Fibroblast of skin of scalp (primary cell): ENCODE measurements at regions not wholly inside any gene's neighbourhood (a gene's known extent, or its start where the extent isn't known, plus 50 kb on each side); places are given as distances from the start of the nearest gene placed in this dataset.

ENCODE experiments used
- DNase-seq: peaks from one replicate; pipeline ENCODE4 v3.0.0-alpha.2; 2013

DNA sequence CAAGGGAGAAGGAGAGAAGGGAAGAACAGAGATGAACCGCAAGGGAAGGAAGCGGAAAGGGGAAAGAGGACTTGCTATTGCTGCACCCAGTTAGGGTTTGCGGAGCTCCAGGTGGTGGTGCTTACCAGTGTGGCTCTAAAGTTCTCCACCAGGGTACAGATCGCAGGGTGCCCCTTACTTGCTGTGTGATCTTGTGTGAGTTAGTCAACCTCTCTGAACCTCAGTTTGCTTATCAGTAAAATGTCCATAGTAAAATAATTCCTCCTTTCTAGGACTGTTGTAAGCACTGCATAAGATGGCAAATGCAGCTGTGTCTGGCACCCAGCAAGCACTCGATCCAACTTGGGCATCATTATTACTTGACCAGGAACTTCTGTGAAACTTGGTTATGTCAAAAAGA, 230.7 kb upstream of the CDH5 start:
- no peak for DNase-seq

DNA sequence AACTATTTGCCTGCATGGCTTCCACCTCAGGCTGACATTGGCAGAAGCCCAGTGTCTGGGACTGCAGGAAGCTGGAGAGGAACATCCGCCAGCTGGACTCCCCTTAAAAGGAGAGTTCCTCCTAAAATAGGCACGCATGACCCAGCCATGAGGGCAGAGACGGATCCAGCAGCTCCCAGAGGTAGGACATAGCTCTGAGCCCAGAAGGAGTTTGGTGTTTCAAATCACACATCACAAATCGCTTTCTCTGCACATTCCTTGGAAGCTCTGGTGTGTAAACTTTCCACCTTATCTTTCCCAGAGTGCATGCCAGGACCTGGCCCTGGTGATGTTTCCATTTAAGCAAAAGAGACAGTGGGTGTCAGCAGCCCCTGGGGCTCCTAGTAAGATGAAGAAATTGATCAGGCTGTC, 231.1 kb upstream of the CDH5 start:
- peak; percentile 40 for DNase-seq

DNA sequence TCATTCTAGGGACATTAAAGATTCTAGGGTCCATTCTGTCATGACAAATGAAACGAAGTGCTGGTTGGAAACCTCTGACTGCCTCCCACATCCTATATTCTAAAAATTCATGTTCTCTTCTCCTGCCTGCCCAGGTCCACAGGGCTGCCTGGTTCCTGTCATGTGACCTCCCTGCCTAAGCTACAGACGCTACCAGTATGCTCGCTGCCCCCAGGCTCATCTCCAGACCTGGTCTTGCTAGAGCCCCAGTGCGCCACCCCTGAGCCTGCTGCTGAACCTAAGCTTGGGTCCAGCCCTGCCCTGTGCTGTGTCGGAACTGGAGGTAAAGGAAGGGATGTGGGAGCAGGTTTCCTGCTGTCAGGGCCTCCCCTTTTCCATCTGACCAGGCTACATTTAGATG, 231.6 kb upstream of the CDH5 start:
- no peak for DNase-seq

DNA sequence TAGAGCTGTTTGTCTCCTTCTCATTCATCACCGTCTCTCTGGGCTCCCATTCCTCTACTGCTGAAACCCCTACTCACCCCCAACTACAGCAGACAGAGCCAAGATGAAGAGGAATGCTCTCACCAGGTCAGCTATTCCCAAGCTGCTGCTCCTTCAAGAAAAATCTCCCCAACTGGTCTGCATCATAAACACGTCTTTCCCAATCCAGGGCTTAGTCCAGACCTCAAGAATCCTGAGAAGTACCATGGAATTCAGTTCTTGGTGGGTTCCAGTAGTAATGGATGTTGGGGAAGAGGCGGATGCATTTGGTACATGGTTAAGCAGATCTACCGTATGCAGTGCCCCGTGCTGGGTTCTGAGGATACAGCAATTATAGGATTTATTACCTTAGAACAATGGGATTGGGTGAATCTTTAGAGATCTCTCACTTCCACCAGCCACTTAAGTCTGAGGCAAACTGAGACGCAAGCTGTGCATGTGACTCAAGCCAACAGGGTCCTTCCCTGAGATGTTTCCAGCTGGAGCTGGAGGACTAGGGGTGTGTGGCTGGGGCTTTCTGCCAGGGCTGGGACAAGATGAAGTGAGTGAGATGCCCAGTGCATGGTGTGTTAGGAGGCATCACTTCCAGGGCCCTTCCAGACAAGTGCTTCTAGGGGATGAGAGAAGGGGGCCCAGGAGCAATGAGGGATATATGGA, 232.7 kb upstream of the CDH5 start:
- DNase-seq = peak; percentile 66

DNA sequence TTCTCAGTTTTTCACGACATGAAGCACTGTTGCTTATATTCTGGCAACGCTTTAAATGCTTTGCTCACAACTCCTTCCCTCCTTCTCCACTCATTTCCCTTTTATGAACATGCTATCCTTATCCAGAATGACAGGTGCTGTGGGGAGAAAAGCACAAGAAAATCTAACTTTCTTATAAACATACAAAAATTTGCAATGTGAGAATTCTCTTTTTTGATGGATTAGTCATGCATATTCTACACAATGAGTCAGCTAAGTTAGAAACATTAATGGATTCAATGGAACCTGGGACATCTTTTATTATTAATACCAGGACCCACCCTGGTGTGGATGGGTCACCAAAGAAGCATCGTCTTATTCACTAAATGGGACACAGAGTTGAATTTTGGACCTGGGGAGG, 234.6 kb upstream of the CDH5 start:
- peak; percentile 70 for DNase-seq

DNA sequence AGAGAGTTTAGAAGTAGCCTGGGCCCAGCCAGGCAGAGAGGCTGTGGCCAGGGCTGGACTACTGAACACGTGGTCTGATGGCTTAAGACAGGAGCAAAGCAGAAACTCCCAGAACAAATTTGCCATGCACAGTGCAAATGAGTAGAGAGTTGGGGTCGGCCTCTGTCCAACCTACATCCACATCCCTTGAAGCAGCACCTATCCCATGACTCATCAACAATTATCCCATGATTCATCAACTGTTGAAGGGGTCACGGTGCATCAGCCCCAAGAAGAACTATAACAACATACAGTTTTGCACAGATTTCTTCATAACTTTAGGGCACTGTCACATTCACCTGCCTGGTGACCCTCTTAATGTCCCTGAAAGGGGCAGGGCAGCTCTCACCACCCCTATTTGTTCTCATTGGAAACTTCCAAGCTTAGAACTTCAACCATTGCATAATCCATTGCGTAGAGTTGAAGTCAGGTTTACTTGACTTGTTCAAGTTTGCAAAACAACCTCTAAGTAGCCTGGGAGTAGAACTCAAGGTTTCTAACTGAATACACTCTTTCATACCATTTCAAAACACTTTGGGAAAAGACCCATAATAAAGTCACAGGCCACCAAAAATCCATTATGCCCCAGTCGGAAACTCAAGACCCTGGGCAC, 235.2 kb upstream of the CDH5 start:
- no peak for DNase-seq

DNA sequence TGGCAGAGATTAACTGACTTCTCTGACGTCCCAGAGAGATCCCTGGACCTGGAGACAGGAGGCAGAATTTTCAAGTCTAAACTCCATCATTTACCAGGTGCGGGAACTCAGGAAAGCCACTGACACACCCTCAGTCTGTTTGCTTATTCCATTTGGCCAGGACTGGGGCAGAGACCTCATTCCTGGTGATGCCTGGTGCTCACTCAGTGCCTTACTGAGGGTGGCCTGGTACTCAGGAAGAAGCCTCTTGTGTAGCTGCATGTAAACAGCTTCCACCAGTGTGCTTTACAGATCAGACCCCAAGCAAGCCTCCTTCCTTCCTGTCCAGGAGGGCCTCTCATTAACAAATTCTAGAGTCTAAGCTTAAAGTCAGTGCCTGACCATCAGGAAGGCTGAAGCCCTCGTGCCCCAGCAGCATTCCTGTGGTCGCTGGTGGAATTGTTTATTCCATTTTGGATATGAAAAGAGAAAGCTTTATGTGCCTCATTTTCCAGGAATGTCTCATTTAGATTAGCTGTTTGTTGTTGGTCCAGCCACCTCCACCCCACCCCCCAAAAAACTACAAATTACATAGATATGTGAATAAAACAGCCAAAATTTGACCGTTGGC, 236.1 kb upstream of the CDH5 start:
- peak; percentile 73 for DNase-seq

DNA sequence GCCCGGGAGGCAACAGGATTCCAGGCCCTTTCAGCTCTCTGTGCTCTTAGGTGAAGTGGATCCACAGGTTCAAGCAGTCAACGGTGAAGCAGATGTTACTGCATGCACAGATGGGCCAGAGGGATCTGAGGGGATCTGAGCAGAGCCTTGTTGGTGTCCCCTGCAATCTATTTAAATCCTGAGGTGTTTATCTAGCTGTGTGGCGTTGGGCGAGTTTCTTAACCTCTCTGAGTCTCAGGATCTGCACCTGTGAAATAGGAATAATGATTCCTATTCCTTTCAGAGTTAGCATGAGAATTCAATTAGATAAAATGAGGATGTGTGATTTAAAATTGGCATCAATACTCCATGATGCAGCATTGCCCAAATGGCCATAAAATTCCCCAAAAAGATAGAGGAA, 237.3 kb upstream of the CDH5 start:
- no peak for DNase-seq

DNA sequence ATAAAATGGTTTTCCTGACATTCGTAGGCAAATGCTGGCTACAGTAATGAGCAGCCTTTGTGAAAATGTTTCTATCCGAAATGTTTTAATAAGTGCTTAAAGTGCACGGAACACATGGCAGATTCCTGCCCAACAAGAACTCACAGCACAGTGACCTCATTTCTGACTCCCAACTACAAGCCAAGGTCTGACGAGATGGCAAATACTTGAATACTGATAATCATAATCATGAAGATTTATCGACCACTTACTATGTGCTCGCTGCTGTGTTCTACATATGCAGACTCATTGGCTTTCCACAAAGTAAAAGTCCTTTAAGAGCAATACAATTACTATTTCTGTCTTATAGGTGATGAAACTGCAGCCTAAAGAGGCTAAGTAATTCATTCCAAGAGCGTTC, 238.1 kb upstream of the CDH5 start:
- no peak for DNase-seq

DNA sequence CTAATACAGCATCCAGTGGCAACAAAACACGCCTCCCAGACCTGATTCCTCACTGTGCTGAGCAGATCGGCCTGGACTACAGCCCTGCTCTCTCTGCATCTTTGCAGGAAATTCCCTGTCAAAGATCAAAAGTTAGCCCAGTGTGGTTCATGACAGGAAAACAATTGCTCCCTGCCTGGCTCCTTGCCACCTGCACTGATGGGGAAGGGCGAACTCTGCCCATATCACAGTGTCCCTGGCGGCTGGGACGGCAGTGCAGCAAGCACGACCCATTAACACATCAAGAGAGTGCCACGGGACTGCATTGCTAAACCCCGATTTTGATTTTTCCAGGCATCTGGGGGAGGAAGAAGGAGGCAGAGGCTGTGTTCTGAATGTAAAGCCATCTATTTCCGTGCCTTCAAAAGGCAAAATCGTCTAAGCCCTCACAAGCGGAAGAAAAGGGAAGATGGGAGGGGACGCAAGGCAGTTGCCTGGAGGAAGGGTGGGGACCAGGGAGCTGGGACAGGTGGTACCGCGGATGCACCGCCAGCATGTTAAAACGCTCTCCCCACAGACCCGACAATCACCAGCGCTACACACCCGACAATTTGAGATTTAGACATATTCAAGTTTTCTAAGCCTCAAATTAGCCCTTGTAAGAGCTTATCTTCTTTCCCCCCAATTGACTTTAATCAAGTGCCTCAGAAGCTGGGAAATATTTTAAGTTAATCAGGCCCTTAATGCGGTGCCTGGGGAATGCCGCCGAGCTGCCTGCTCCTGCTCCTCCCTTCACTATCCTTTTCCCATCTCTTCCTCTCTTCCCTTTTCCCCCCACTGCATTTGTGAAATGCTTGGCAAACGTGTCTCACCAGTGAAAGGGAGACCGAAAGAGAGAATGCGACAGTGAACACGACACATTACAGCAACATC, 238.8 kb upstream of the CDH5 start:
- no peak for DNase-seq

DNA sequence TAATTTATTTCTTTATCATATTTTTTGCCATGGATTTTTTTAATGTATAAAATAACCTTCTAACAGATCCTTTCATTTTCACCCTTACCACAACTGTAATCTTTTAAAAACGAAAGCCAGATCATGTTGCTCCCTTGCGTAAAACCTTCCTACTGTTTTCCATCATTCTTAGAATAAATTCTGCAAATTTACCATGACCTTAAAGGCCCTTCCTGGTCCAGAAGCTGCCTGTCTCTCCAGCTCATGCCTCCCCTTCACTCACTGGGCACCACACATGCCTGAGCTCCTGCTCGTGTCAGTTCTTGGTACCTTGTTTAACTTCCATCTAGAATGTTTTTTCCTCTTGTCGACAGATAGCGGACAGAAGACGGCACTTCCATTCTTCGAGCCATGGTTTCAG, 245.0 kb upstream of the CDH5 start:
- DNase-seq = no peak

DNA sequence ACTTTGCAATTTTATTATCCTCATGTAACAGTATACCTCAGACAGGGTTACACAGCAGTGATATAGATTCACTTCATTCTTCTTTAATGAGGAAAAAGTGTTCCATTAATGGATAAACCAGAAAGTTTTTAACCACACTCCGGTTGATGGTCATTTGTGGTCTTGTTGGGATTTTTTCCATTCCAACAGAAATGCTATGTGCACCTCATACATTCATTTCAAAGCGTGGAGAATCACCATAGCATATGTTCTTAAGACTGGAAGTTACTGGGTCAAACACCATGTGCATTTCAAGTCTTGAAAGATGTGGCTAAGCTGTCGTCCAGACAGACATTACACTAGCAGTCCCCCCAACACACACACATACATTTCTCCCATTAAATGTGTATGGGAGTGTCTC, 245.8 kb upstream of the CDH5 start:
- peak; percentile 64 for DNase-seq

DNA sequence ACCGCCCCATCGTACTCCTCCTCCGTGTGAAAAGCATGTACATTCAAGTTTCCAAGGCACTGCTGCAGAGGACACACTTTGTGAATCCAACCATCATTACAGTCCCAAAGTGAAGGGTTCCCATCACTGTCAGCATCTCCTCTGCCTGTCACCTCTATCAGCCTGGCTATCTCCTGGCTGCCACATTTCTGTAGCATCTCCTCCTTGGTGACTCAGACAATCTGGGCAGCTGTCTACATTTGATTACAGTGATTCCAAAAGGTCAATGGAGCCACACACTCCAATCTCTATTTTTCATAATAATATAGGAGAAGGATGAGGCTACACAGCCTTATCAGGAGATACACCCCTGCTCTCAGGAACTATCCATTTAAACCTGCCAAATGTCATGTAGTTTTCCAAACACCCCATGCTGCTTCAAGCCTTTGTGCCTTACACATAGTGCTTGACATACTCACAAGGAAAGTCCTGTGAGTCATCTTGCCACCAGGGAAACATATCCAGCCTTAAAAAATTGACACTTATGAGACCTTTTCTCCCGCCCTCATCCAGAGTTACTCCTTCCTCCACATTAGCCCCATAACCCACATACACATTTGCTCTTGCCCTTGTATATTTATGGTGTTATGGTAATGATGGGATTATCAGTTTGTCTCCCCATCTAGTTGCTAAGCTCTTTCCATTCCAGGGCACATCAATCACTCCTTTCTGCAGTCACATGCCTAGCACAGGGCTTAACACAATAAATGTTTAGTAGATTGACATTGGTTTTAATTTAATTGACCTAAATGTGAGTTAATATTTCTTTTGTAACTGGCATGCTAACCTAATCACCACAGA, 250.1 kb upstream of the CDH5 start:
- DNase-seq = peak; percentile 74

DNA sequence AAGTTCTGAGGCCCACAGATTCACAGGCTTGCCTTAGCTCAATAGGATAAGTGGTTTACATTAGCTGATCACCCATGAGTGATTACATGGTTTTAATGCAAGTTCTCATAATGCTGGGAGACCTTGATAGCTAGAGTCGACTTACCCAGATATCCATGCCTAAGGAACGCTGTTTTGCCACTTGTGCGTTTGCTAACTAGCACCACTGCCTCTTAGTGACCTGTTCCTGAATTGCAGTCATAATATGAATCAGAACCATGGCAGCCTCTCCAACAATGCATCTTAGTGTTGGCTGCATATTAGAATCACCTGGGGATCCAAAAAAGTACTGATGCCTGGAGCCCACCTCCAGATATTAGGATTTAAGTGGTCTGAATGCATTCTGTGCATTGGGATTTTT, 251.1 kb upstream of the CDH5 start:
- DNase-seq = no peak

DNA sequence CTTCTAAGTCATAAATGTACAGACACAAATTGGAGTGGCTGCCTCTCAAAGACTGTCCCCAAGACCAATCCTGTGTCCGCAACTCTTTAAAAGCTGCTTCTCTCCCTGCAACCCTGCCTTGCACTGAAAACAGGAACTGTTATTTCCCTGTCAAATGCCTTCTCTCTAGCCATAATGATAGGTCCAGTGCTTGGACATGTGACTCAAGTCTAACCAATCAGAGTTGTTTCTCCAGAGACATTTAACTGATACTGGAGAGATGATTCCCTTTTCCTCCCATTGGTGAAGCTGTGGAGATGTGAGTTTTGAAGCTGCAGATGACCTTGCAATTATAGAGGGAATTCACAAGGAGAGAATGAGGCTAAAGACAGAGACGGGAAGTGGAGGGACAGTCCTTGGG, 253.3 kb upstream of the CDH5 start:
- no peak for DNase-seq

DNA sequence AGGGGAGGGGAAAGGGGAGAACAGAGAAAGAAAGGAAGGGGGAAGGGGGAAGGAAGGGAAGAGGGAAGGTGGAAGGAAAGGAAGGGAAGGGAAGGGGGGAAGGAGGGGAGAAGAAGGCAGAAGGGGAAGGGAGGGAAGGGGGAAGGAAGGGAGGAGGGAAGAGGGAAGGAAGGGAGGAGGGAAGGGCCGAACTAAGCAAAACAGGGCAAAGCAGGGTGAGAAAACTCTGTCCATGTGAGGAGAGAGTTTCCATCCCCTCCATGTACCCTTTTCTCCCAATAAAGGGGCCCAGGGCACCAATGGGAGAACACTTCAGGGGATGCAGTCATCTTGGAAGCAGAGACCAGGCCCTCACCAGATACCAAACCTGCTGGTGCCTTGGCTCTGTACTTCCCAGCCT, 256.8 kb upstream of the CDH5 start:
- no peak for DNase-seq

DNA sequence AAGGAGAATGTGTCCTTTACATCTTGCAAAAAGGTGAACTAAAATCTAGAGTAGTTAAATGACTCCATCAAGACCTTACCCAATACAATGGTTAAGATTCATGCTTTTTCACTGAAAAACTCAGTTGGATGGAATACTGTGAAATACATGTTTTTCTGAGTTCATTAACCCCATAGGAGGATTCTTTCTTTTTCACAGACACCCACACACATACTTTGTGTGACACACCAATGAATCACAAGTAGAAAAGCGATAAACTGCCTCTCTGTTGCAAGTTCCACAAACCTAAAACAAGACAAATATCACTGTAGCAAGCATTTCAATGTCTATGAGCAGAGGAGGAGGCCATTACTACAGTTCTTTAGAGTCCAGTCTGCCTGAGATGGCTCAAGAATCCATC, 258.8 kb upstream of the CDH5 start:
- peak; percentile 82 for DNase-seq

DNA sequence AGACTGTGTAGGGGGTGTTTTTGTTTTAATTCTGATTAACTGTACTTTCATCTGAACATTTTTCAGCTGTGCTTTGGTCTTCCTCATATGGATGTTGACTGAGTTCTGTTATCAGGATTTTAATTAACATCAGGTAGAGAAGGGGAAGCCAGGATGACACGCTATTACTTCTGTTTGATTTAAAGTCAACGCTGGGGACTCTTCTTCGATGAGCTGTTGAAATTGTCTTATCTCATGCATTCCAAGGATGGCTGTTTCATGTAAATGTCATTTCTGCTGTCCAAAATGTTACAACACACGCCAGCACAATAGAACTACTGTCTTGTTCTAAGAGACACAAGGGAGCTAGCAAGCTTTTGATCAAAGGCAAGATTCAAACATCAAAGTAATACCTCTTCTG, 263.3 kb upstream of the CDH5 start:
- peak; percentile 21 for DNase-seq

DNA sequence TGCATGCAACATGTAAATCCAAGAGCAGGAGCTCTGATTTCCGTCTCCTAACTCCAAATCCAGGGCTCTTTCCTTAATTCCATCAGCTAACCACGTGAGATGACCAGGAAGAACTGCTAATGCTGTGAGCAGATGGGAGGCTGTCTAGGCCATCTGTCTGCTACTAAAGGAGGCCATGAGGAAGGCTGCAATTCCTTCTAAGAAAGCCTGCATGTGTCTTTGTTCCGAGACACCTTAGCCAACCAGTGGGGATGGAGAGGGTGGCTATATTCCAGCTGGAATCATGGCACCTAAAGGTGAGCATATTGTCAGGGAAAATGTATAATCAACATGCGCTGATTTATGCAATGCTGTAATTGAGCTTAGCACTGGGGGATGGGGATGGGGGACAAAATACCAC, 267.2 kb upstream of the CDH5 start:
- no peak for DNase-seq

DNA sequence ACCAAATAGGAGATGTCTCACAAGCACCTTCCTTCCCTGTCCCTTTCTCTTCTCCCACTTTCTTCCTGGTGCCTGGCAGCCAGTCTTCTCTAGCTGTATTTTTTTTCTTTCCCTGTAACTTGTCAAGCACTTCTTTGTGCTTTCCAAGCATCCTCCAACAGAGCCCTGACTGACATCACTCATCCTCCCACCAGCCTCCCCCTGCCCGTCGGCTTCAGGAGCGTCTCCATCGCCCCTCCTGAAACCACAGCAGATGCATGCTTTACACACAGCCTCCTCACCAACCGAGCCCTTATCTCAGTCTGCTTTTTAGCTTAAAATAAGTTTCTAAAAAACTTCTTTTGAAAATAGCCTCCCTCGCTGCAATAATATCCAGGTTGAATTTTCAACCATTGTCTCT, 268.7 kb upstream of the CDH5 start:
- no peak for DNase-seq

DNA sequence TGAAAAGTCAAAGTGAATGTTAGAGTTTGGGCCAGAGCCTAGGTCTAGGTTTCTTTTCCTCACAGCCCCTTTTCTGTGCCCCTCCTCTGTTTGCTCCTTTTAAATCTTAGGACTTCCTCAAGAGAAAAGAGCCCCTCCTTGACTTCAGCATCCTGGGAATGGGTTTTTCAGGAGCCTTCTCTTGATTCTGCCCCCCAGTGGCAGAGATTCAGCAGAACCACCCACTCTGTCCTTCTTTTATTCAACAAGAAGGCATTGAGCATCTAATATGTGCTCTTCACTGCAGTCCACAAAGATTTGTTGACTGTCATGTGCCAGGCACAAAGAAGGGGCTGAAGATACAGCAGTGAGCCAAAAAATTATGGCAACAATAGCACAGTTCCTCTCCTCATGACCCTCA, 270.8 kb upstream of the CDH5 start:
- peak; percentile 11 for DNase-seq

DNA sequence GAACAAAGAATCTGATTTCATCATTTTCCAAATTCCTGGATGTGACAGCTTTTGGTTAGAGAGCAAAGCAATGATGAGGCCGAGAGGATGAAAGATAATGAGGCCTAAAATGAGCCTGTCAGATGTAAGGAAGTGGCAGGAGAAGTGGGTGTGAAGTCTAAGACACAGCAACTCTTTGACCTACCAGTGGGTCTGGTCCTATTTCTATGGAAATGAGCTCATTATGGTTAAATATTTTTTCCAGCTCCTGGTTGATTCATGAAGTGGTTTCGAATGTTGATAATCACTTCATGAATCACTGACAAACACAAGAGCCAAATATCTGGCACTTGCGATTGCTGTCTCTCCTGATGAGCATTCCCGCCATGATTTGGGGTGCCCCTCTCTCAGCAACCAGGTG, 273.3 kb upstream of the CDH5 start:
- DNase-seq = peak; percentile 47
